ENCODE measurements at regions not wholly inside any gene's neighbourhood (a gene's known extent, or its start where the extent isn't known, plus 50 kb on each side); places are given as distances from the start of the nearest gene placed in this dataset.

GRCh38 chr19:28846094-28846812 lies 366.7 kb downstream of the UQCRFS1 start:
- DNase-seq (ENCODE audit: low read depth in 2 of 2) = no peak

DNA sequence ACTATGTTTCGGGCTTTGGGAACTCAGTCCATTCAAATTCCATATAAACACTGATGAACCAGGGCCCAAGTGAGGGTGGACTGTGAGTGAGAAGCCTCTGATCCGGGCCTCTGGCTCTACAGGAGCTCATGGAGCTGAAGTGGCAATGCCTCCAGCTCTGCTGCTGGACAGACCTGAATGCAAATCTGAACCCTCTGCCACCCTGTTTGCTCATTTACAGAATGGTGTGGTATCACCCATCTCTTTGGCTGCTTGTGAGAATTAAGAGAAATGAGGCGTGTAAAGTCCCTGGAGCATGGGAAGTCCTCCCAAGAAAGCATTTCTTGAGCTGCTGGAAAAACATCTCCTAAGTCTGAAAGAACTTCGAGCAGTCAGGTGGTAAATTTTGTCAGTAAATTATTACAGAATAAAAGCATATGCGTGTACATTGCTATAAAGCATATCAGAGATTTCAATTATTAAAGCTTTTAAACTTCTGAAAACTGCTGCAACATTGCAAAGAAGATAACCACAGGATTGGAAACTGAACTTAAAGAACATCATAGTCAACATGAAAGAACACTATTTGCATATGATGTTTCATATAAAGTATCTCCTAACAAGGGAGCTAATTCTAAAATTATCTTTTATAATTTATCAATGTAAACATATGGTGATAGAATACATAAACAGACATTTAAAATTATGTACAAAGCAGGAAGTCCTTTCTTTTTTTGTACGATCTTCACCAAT lies 369.0 kb downstream of the UQCRFS1 start:
- DNase-seq (ENCODE audit: low read depth in 2 of 2) = no peak

GRCh38 chr19:28841531-28841930 lies 371.4 kb downstream of the UQCRFS1 start:
- no peak for DNase-seq (ENCODE audit: low read depth in 2 of 2)

DNA sequence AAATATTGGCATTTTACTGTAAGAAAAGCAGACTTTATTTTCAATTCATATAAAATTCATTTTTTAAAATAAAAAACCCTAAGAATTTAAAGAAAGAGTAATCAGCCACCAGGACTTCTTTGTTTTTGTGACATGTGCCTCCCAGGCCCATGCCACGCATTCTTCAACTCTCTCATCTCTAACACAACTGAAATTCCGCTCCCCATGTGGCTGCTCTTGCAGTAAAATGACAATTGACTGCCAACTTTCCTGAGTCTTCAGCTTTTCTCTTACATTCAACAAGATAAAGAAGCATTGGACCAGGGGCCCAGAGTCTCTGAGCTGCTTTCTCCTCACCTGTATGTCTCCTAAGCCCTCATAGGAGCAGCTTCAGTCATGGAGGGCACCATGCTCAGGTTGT lies 372.1 kb downstream of the UQCRFS1 start:
- DNase-seq (ENCODE audit: low read depth in 2 of 2) = no peak

DNA sequence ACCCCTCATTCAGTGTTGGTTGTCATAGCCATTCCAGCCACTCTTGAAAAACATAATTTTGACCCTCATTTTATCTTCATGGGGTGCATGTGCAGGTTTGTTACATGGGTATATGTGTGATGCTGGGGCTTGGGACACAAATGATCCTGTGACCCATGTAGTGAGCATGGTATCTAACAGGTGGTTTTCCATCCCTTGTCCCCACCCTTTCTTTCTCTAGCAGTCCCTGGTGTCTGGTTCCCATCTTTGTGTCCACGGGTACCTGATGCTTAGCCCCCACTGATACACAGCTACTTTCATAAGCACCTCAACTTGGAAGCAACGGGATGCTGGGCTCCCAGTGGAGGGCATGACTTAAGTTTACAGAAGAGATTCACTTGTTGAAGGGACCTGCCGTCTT lies 373.5 kb downstream of the UQCRFS1 start:
- DNase-seq (ENCODE audit: low read depth in 2 of 2) = no peak

DNA sequence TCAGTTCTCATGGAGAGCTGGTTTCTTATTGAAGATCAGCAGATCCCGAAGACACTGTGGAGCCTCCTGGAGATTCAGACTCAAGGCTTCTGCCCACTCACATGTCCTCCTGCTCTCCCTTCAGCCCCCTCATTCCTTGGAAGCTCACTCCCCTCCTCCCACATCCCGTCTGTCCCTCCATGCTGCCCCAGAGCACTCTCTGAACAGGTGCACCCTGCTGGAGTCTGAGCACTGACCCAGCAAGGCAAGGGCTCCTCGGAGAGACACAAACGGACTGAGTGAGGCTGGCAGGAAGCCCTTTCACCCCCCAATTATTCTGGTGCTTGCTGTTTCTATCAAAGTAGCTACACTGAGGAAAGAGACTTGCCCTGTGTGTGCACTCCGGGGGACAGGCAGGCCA lies 374.0 kb downstream of the UQCRFS1 start:
- DNase-seq (ENCODE audit: low read depth in 2 of 2) = no peak

DNA sequence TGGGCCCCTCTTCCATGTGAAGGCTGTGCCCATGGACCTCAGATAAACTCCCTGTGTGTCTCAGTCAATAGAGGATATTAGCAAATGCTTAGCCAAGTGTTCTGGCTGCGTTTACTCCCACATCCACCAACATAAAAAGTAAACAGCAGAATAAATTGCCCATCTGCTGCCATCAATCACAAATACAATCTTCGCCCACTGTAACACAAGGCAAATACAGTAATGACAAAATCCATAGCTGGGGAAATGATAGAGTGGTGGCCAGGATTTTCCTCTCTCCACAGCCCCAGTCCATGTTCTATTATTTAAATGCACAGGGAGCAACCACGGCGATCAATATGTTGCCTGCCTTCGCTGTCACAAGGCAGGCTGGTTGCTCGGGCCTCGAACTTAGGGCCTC lies 376.5 kb downstream of the UQCRFS1 start:
- no peak for DNase-seq (ENCODE audit: low read depth in 2 of 2)

DNA sequence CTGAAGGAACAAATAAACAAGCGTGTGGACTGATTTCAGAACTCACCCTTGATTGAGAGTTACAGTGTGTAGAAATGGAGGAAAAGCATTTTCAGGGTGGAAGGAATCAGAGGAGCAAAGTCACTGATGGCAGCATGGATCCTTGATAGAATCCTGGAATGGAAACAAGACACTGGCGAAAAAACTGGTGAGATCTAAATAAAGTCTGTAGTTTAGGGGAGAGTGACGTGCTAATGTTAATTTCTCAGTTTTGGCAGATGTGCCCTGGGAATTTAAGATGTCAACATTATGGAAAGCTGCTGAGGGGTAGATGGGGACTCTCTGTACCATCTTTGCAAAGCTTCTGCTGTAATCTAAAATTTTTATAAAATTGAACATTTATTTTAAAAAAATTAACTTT lies 378.0 kb downstream of the UQCRFS1 start:
- no peak for DNase-seq (ENCODE audit: low read depth in 2 of 2)

- no peak for DNase-seq (ENCODE audit: low read depth in 2 of 2)
Observed at GRCh38 chr19:28831462-28831861, 381.5 kb downstream of the UQCRFS1 start.

- DNase-seq (ENCODE audit: low read depth in 2 of 2) = no peak
Observed at GRCh38 chr19:28829762-28830161, 383.2 kb downstream of the UQCRFS1 start.

DNA sequence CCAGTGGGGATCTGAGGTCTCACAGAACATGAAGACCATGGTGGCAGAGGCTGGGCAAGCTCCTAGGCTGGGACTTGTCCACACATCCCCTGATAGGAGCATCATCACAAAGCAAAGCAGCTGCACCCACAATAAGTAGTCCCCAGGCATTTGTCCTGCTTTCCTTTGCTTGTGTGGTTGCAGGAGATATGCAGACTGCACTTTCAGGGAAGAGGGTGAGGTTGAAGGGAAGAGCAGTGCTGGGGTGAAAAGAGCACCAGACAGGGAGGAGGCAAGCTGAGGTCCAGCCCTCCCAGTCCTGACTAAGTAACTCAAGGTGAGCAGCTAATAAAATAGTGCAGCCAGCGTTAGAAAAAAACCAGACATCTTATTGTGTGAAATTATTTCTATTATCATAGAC lies 383.6 kb downstream of the UQCRFS1 start:
- no peak for DNase-seq (ENCODE audit: low read depth in 2 of 2)

DNA sequence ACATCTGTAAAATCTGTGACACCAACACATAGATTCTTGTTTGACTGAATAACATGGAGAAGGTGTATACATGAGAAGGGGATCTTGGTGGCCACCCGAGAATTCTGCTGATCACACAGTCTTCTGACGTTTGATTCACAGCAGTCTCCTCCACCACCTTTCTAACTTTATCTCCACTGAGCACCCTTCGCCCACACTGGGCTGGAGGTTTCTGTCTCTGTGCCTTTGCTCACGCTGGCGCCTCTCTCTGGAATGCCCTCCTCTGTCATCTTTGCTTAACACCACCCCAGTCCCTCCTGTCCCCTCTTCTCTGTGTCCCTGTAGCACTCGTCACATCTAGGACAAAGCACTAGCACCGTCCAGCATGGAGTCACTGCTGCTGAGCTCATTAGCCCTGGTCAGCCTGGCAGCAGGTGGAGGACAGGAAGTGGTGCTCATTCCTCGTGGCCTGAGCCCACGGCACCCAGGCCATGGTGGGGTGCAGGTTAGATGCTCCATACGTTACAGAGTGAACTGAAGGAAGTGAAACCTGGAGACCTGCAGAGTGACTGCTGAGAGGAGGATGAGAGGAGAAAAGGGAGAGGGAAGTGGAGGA lies 384.6 kb downstream of the UQCRFS1 start:
- DNase-seq (ENCODE audit: low read depth in 2 of 2) = no peak

DNA sequence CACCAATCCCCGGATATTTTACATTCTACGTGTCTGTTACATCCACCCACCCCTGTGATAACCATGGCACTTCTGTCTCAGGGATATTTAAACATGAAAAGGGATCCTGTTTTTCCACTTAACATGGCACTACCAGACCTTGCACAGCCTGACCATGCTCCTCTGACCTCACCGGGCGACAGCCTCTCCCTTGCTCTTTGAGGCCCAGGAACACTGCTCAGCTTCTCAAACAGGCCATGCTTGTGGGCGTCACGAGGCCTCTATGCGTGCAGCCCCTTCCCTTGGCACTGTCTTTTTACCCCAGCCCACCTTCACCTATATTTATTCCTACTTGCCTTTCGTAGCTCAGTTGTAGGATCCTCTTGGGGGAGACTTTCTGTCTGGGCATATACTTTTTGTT lies 385.6 kb downstream of the UQCRFS1 start:
- DNase-seq (ENCODE audit: low read depth in 2 of 2) = no peak

GRCh38 chr19:28823338-28823961 lies 389.5 kb downstream of the UQCRFS1 start:
- DNase-seq (ENCODE audit: low read depth in 2 of 2) = no peak

DNA sequence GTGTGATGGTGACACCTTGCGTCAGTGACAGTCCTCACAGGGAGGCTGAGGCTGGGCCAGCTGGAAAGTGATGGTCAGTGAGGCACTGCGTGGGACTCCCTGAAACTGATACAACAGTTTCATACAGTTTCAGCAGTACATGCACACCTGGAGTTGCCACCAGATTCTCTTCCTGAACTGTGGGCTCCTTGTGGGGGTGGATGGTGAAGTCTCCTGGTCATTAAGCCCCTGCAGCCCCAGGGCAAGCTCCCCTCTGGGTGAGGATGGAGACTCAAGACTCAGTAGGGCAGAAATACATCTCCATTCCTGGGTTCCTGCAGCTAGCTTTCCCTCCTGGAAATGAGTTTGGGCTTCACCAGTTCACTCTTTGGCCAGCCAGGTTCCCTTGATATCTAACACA lies 392.7 kb downstream of the UQCRFS1 start:
- no peak for DNase-seq (ENCODE audit: low read depth in 2 of 2)

DNA sequence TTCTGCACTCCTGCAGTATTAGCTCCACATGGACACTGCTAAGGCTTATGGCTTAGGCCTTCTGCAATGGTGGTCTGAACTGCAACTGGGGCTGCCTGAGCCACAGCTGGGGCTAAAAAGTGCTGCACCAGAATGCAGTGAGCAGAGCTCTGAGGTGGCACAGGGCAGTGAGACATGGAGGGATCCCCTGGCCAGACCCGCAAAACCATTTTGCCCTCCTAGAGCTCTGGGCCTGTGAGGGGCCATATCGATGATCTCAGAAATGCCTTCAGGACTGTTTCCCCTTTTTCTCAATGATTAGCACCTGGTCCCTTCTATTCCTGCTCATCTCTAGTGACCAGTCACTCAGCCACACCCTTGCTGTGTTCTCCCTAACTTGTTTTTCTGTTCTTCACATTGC lies 397.7 kb downstream of the UQCRFS1 start:
- DNase-seq (ENCODE audit: low read depth in 2 of 2) = no peak

- DNase-seq (ENCODE audit: low read depth in 2 of 2) = no peak
Observed at GRCh38 chr19:28794301-28794700, 418.6 kb downstream of the UQCRFS1 start.

DNA sequence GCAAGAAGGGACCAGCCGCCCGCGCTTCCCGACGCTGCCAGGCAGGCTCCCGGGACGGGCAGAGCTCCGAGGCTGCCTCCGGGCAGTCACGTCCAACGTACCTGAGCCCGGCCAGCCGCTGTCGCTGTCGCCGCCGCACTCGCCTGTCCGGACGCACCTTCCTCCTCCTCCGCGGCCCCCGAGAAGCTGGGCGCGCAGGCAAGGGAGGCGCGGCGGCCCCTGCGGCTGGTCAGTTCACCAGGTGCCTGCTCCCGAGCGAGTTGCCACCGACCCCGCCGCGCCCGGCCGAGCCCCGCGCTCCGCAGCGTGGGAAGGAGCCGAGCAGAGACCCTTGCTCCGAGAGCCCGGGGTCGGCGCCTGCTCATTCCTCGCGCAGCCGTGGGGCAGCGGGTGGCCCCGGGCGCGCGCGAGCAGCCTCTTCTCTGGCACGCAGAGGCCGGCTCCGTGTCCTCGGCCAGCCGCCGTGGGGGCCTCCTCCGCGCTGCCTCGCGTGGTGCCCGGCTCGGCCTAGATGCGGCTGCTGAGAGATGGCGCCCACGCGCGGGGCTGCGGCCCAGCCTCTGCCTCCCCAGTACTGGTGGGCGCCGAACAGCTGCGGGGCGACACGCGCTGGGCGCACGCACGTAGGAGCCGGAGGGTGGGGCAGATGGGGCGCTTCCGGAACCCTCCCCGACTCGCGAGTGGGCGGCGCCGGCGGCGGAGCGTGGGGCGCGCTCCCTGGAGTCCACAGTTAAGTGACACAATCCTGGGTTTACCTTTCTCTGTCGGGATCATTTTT lies 419.4 kb downstream of the UQCRFS1 start:
- DNase-seq (ENCODE audit: low read depth in 2 of 2) = no peak

DNA sequence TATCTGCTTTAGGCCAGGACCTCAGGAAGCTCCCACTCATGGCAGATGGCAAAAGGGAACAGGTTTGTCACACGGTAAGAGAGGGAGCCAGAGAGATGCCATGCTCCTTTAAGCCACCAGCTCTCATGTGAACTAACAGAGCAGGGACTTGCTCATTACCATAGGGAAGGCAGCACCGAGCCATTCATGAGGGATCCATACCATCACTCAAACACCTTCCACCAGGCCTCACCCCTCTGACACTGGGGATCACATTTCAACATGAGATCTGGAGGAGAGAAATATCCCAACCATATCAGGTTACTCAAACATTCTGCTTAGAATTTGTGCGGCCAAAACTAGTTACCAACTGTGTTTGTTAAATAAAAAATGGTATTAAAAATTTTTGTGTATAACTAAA lies 427.0 kb downstream of the UQCRFS1 start:
- DNase-seq (ENCODE audit: low read depth in 2 of 2) = no peak

DNA sequence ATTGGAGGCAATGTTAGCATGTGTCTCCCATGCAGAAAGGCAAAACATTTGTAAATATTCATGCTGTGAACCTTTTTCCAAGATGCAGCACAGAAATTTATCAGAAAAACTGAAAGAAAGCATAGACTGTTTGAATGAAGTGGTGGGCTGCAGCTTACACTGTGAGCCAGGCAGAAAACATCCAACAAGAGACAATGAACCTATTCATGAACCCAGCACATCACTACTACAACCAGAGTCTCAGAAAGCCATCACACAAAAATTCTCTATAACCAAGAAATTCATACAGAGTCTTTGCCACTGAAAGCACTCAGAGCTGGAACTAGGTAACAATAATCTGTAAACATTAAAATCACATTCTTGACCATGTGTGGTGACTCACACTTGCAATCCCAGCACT lies 448.9 kb downstream of the UQCRFS1 start:
- no peak for DNase-seq (ENCODE audit: low read depth in 2 of 2)

DNA sequence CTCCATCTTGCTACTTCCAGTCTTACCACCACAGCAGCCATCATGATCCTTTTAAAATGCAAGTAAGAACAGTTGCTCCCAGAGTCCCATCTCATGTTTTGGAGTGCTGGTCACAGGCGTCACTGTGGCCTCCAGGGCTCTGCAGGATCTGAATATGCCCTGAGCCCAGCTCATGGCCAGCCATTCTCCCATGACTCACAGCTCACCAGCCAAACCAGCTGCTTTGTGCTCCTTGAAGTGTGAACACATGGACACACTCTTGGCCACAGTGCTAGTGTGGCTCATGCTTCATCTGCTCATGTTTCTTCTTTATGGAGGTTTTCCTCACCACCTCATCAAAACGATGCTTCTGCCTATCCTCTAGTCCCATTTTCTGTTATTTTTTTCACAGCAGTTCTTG lies 466.5 kb downstream of the UQCRFS1 start:
- no peak for DNase-seq (ENCODE audit: low read depth in 2 of 2)

GRCh38 chr19:28744943-28745342 lies 468.0 kb downstream of the UQCRFS1 start:
- DNase-seq (ENCODE audit: low read depth in 2 of 2) = no peak

Data from stimulated activated CD8-positive, alpha-beta memory T cell treated with anti-CD3 and anti-CD28 coated beads, Interleukin-7, amount 100 ng/mL, for 4 hours (primary cell).